ENCODE measurements at regions not wholly inside any gene's neighbourhood (a gene's known extent, or its start where the extent isn't known, plus 50 kb on each side); places are given as distances from the start of the nearest gene placed in this dataset.

DNA sequence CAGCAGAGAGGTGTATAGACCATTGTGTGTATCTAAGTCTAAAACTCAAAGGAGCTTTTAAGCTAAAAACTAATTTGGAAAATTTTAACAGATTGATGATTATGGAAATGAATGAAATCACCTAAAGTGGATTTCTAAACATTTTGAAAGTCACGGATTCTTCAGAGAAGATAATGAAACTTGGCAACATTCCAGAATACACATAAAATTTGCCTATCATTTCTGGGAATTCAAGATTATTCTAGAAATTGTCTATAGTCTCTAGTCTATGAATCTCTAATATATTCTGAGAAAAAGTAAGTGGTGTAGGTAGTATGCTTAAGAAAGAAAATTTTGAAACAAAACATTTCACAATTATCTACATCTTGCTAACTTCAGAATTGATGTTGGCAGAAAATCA lies 1117.9 kb upstream of the CNTN5 start:
- Histone ChIP-seq H3K79me2 (ENCODE audit: insufficient read depth, low read length) (no peaks in the 10 kb centered on the region), H4K20me1 (ENCODE audit: control insufficient read depth, insufficient read depth, insufficient read length) (no peaks in the 10 kb centered on the region), H2AFZ (ENCODE audit: low read length) (no peak overlapping the region), H2BK12ac (ENCODE audit: insufficient read length, low read depth, low read length) (no peak overlapping the region), H3K79me1 (ENCODE audit: insufficient read depth, low read depth, low read length, poor library complexity, severe bottlenecking) (no peaks in the 10 kb centered on the region), H3K14ac (ENCODE audit: insufficient read depth, low read length) (no peak overlapping the region), H4K91ac (ENCODE audit: insufficient read length, low read depth, low read length) (no peak overlapping the region), H3K4me1 (ENCODE audit: insufficient read depth, low read length) (no peaks in the 10 kb centered on the region), H3T11ph (ENCODE audit: low read length) (no peak overlapping the region), H2AK5ac (ENCODE audit: insufficient read length, low read length) (no peak overlapping the region), H3K4ac (ENCODE audit: low read depth, low read length) (no peak overlapping the region), H2BK20ac (ENCODE audit: low read depth, low read length, poor library complexity, severe bottlenecking) (no peak overlapping the region), H3K27ac (ENCODE audit: insufficient read length, low read depth, low read length) (no peak overlapping the region), H3K9me3 (ENCODE audit: control insufficient read depth, low read depth, low read length) (no peaks in the 10 kb centered on the region), H3K4me2 (ENCODE audit: insufficient read depth, insufficient read length, low read length) (no peak overlapping the region), H4K5ac (ENCODE audit: insufficient read length, low read depth, low read length) (no peak overlapping the region), H3K23ac (ENCODE audit: insufficient read length, low read depth, low read length) (no peak overlapping the region), H3K27me3 (ENCODE audit: insufficient read depth, low read length) (no peaks in the 10 kb centered on the region), H3K56ac (ENCODE audit: insufficient read length, low read depth, low read length) (no peak overlapping the region), H2BK120ac (ENCODE audit: low read depth, low read length, poor library complexity, severe bottlenecking) (no peak overlapping the region), H3K23me2 (ENCODE audit: insufficient read length, low read depth, low read length, poor library complexity, severe bottlenecking) (no peaks in the 10 kb centered on the region), H2BK5ac (ENCODE audit: insufficient read length, low read length) (no peak overlapping the region), H2BK15ac (ENCODE audit: low read depth, low read length) (no peak overlapping the region), H3K9ac (ENCODE audit: extremely low read depth, insufficient read length, low read length) (no peak overlapping the region), H3K18ac (ENCODE audit: insufficient read length, low read depth, low read length) (no peak overlapping the region), H4K8ac (replicated peaks; ENCODE audit: insufficient read length, low read depth, low read length) (no peak overlapping the region)
- no peak overlapping the region for H3K27ac Mint-ChIP-seq
- no peak for DNase-seq
- H3K36me3 Mint-ChIP-seq (ENCODE audit: insufficient read depth in 1 of 3, low read depth in 3 of 3), result no peaks in the 10 kb centered on the region
- WGBS (ENCODE audit: extremely low coverage, insufficient read length, low lambda C conversion rate), result no CpG with 5 or more reads among the region's 1 CpG
- TF ChIP-seq, protein P1, sequence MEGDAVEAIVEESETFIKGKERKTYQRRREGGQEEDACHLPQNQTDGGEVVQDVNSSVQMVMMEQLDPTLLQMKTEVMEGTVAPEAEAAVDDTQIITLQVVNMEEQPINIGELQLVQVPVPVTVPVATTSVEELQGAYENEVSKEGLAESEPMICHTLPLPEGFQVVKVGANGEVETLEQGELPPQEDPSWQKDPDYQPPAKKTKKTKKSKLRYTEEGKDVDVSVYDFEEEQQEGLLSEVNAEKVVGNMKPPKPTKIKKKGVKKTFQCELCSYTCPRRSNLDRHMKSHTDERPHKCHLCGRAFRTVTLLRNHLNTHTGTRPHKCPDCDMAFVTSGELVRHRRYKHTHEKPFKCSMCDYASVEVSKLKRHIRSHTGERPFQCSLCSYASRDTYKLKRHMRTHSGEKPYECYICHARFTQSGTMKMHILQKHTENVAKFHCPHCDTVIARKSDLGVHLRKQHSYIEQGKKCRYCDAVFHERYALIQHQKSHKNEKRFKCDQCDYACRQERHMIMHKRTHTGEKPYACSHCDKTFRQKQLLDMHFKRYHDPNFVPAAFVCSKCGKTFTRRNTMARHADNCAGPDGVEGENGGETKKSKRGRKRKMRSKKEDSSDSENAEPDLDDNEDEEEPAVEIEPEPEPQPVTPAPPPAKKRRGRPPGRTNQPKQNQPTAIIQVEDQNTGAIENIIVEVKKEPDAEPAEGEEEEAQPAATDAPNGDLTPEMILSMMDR (conservative IDR thresholded peaks at IDR 0.05), result no peak
- H3K4me1 Mint-ChIP-seq, result peaks cover 0 to 2% of the 10 kb centered on the region in 2 experiments; a peak in 2 of 4 replicates
- H3K27me3 Mint-ChIP-seq (ENCODE audit: low read depth), result no peaks in the 10 kb centered on the region
- no peaks in the 10 kb centered on the region; a peak in 1 of 5 replicates for H3K9me3 Mint-ChIP-seq
- no peak overlapping the region for H3K4me3 Mint-ChIP-seq
